GM10248 (cell line): ENCODE measurements at regions not wholly inside any gene's neighbourhood (a gene's known extent, or its start where the extent isn't known, plus 50 kb on each side); places are given as distances from the start of the nearest gene placed in this dataset.

Source experiments
- CTCF ChIA-PET: fragments of 300-600 bp; sonication (Branson Sonifier 250); formaldehyde crosslinking; extraction: SDS; loops from one replicate; lab custom pipeline; 2021; ENCODE audit warnings: antibody characterized with exemption; lab: Yijun Ruan, JAX
- POLR2A ChIA-PET: fragments of 350-650 bp; sonication (Branson Sonifier 250); formaldehyde crosslinking; extraction: SDS; loops from one replicate; lab custom pipeline; 2020; ENCODE audit warnings: antibody characterized with exemption; lab: Yijun Ruan, JAX
- DNase-seq: peaks from one replicate; pipeline ENCODE4 v3.0.0; 2012; ENCODE audit errors: extremely low spot score
- CTCF ChIP-seq: IDR thresholded peaks from 2 replicates; pipeline ENCODE4 v1.5.1; 2012; ENCODE audit warnings: mild to moderate bottlenecking, low read depth; ENCODE audit errors: extremely low read depth, missing control alignments, control extremely low read depth

- DNase-seq = no peak
- no peak for TF ChIP-seq CTCF
- ChIA-PET POLR2A (no interaction called here), CTCF (interaction anchor here (0.6 to 1.4 kb wide), 2 partner anchors 12 to 101 kb away, joined by 3 to 4 read pairs; no protein-coding TSS in a partner anchor)
Measured at GRCh38 chr7:42987648-42988214, 55.6 kb downstream of the MRPL32 start.

- no peak for TF ChIP-seq CTCF
- no peak for DNase-seq
- ChIA-PET CTCF (no interaction called here), POLR2A (no interaction called here)
Measured at GRCh38 chr7:42991024-42991423, 58.8 kb downstream of the MRPL32 start.

- TF ChIP-seq CTCF = no peak
- ChIA-PET CTCF (no interaction called here), POLR2A (no interaction called here)
- no peak for DNase-seq
Measured at GRCh38 chr7:42991913-42992591, 59.9 kb downstream of the MRPL32 start.

GRCh38 chr7:42993038-42993437 lies 60.9 kb downstream of the MRPL32 start:
- POLR2A ChIA-PET = no interaction called here
- no peak for TF ChIP-seq CTCF
- CTCF ChIA-PET = no interaction called here
- no peak for DNase-seq

GRCh38 chr7:42994096-42994495 lies 61.9 kb downstream of the MRPL32 start:
- TF ChIP-seq CTCF = no peak
- CTCF ChIA-PET = interaction anchor here (1.0 to 1.3 kb wide), 2 partner anchors 10 to 48 kb away, joined by 3 read pairs; no protein-coding TSS in a partner anchor
- DNase-seq = no peak
- POLR2A ChIA-PET = no interaction called here

GRCh38 chr7:42997611-42998010 lies 65.4 kb downstream of the MRPL32 start:
- no peak for TF ChIP-seq CTCF
- ChIA-PET CTCF (no interaction called here), POLR2A (no interaction called here)
- no peak for DNase-seq
